ENCODE measurements at regions not wholly inside any gene's neighbourhood (a gene's known extent, or its start where the extent isn't known, plus 50 kb on each side); places are given as distances from the start of the nearest gene placed in this dataset.
"Not testable (repeated sequence)": the region's sequence is repeated elsewhere in the genome, so short reads cannot be mapped to it uniquely, and the experiment has no call there.

GRCh38 chr21:6569152-6569551 is 3952.2 kb upstream of the TPTE start:
- not testable (repeated sequence) for H4K91ac ChIP-seq (ENCODE audit: insufficient read length, low read depth, low read length); H3K4me3 Mint-ChIP-seq; H2AK5ac ChIP-seq (ENCODE audit: insufficient read length, low read length); H3K9me3 ChIP-seq (ENCODE audit: control insufficient read depth, low read depth, low read length); H3K27me3 ChIP-seq (ENCODE audit: insufficient read depth, low read length); H3T11ph ChIP-seq (ENCODE audit: low read length); H3K4me1 Mint-ChIP-seq; H2BK5ac ChIP-seq (ENCODE audit: insufficient read length, low read length); H3K9ac ChIP-seq (ENCODE audit: extremely low read depth, insufficient read length, low read length); H4K5ac ChIP-seq (ENCODE audit: insufficient read length, low read depth, low read length); H3K4ac ChIP-seq (ENCODE audit: low read depth, low read length); H3K9me3 Mint-ChIP-seq; H2BK120ac ChIP-seq (ENCODE audit: low read depth, low read length, poor library complexity, severe bottlenecking); H4K8ac ChIP-seq (replicated peaks; ENCODE audit: insufficient read length, low read depth, low read length); H2BK12ac ChIP-seq (ENCODE audit: insufficient read length, low read depth, low read length); H3K4me1 ChIP-seq (ENCODE audit: insufficient read depth, low read length); H3K79me2 ChIP-seq (ENCODE audit: insufficient read depth, low read length); H3K4me2 ChIP-seq (ENCODE audit: insufficient read depth, insufficient read length, low read length); H3K14ac ChIP-seq (ENCODE audit: insufficient read depth, low read length); H3K27ac Mint-ChIP-seq; H3K36me3 Mint-ChIP-seq (ENCODE audit: insufficient read depth in 1 of 3, low read depth in 3 of 3); H3K27ac ChIP-seq (ENCODE audit: insufficient read length, low read depth, low read length); H3K56ac ChIP-seq (ENCODE audit: insufficient read length, low read depth, low read length); H3K79me1 ChIP-seq (ENCODE audit: insufficient read depth, low read depth, low read length, poor library complexity, severe bottlenecking); H3K18ac ChIP-seq (ENCODE audit: insufficient read length, low read depth, low read length); H2AFZ ChIP-seq (ENCODE audit: low read length); H2BK20ac ChIP-seq (ENCODE audit: low read depth, low read length, poor library complexity, severe bottlenecking); H4K20me1 ChIP-seq (ENCODE audit: control insufficient read depth, insufficient read depth, insufficient read length); H3K23me2 ChIP-seq (ENCODE audit: insufficient read length, low read depth, low read length, poor library complexity, severe bottlenecking); H2BK15ac ChIP-seq (ENCODE audit: low read depth, low read length); H3K23ac ChIP-seq (ENCODE audit: insufficient read length, low read depth, low read length); DNase-seq; H3K27me3 Mint-ChIP-seq (ENCODE audit: low read depth)
- no CpG with 5 or more reads among the region's 16 CpGs for WGBS (ENCODE audit: extremely low coverage, insufficient read length, low lambda C conversion rate)

GRCh38 chr21:6569587-6570392 is 3951.6 kb upstream of the TPTE start:
- H3K4me1 Mint-ChIP-seq; H3K27me3 Mint-ChIP-seq (ENCODE audit: low read depth); H3K27me3 ChIP-seq (ENCODE audit: insufficient read depth, low read length); H4K8ac ChIP-seq (replicated peaks; ENCODE audit: insufficient read length, low read depth, low read length); H2AFZ ChIP-seq (ENCODE audit: low read length); H3K4ac ChIP-seq (ENCODE audit: low read depth, low read length); H3K23ac ChIP-seq (ENCODE audit: insufficient read length, low read depth, low read length); H3K56ac ChIP-seq (ENCODE audit: insufficient read length, low read depth, low read length); H2BK15ac ChIP-seq (ENCODE audit: low read depth, low read length); H4K20me1 ChIP-seq (ENCODE audit: control insufficient read depth, insufficient read depth, insufficient read length); H3K9ac ChIP-seq (ENCODE audit: extremely low read depth, insufficient read length, low read length); H3K4me3 Mint-ChIP-seq; H2AK5ac ChIP-seq (ENCODE audit: insufficient read length, low read length); H4K5ac ChIP-seq (ENCODE audit: insufficient read length, low read depth, low read length); H3K79me2 ChIP-seq (ENCODE audit: insufficient read depth, low read length); H3K4me1 ChIP-seq (ENCODE audit: insufficient read depth, low read length); H4K91ac ChIP-seq (ENCODE audit: insufficient read length, low read depth, low read length); H3K4me2 ChIP-seq (ENCODE audit: insufficient read depth, insufficient read length, low read length); H3K36me3 Mint-ChIP-seq (ENCODE audit: insufficient read depth in 1 of 3, low read depth in 3 of 3); H2BK5ac ChIP-seq (ENCODE audit: insufficient read length, low read length); H2BK20ac ChIP-seq (ENCODE audit: low read depth, low read length, poor library complexity, severe bottlenecking); H2BK12ac ChIP-seq (ENCODE audit: insufficient read length, low read depth, low read length); H3K9me3 ChIP-seq (ENCODE audit: control insufficient read depth, low read depth, low read length); DNase-seq; H3K14ac ChIP-seq (ENCODE audit: insufficient read depth, low read length); H2BK120ac ChIP-seq (ENCODE audit: low read depth, low read length, poor library complexity, severe bottlenecking); H3K27ac Mint-ChIP-seq; H3K79me1 ChIP-seq (ENCODE audit: insufficient read depth, low read depth, low read length, poor library complexity, severe bottlenecking); H3K27ac ChIP-seq (ENCODE audit: insufficient read length, low read depth, low read length); H3T11ph ChIP-seq (ENCODE audit: low read length); H3K23me2 ChIP-seq (ENCODE audit: insufficient read length, low read depth, low read length, poor library complexity, severe bottlenecking); H3K18ac ChIP-seq (ENCODE audit: insufficient read length, low read depth, low read length); H3K9me3 Mint-ChIP-seq: not testable (repeated sequence)
- no CpG with 5 or more reads among the region's 19 CpGs for WGBS (ENCODE audit: extremely low coverage, insufficient read length, low lambda C conversion rate)
